Tibial nerve (tissue), 4 donors: ENCODE measurements at regions not wholly inside any gene's neighbourhood (a gene's known extent, or its start where the extent isn't known, plus 50 kb on each side); places are given as distances from the start of the nearest gene placed in this dataset.

Experiments
- EP300 ChIP-seq, 2 donors: sonication (generic); formaldehyde crosslinking; IDR thresholded peaks; one replicate each; pipeline ENCODE4 v1.6.1; 2017; ENCODE audit warnings: antibody characterized with exemption in 2 of 2, mild to moderate bottlenecking in 1 of 2
- POLR2A ChIP-seq, 2 donors: fragments of 450-650 bp; IDR thresholded peaks; one replicate each; pipeline ENCODE4 v1.6.1; 2017; ENCODE audit warnings: antibody characterized with exemption in 2 of 2, mild to moderate bottlenecking in 2 of 2, moderate library complexity in 2 of 2
- TF ChIP-seq, protein P1 (sequence below), 5 experiments: fragments of 200-600 bp in 3 of 5; fragments of 450-650 bp in 2 of 5; sonication (generic) in 3 of 5; IDR thresholded peaks; one replicate each; pipeline ENCODE4 v1.5.1; 2016 to 2019; ENCODE audit warnings: antibody characterized with exemption in 5 of 5, mild to moderate bottlenecking in 3 of 5, moderate library complexity in 2 of 5

GRCh38 chr11:127106938-127107337 lies 106.4 kb upstream of the KIRREL3 start:
- TF ChIP-seq, protein P1, sequence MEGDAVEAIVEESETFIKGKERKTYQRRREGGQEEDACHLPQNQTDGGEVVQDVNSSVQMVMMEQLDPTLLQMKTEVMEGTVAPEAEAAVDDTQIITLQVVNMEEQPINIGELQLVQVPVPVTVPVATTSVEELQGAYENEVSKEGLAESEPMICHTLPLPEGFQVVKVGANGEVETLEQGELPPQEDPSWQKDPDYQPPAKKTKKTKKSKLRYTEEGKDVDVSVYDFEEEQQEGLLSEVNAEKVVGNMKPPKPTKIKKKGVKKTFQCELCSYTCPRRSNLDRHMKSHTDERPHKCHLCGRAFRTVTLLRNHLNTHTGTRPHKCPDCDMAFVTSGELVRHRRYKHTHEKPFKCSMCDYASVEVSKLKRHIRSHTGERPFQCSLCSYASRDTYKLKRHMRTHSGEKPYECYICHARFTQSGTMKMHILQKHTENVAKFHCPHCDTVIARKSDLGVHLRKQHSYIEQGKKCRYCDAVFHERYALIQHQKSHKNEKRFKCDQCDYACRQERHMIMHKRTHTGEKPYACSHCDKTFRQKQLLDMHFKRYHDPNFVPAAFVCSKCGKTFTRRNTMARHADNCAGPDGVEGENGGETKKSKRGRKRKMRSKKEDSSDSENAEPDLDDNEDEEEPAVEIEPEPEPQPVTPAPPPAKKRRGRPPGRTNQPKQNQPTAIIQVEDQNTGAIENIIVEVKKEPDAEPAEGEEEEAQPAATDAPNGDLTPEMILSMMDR (IDR thresholded peaks at IDR 0.05), result no peak
- TF ChIP-seq POLR2A (IDR thresholded peaks at IDR 0.05), result no peak
- no peak for TF ChIP-seq EP300 (IDR thresholded peaks at IDR 0.05)
